ENCODE measurements at regions not wholly inside any gene's neighbourhood (a gene's known extent, or its start where the extent isn't known, plus 50 kb on each side); places are given as distances from the start of the nearest gene placed in this dataset.

DNA sequence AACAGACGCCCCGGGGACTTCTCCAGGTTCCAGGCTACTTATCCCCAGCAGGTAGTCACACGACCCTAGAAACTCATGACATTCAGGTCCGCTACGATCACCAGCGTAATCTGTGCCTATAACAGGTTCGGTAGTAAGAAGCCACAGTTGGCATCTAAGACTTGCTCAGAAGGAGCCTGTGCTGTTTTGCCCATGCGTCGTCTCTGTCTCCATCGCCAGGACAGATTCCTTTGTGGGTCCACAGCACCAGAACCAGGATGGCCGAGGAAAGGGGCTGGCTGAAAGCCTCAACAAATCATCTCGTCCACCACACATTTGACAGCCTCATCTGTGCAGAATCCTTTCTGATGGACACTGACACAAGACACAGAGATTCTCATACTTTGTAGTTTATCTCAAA is 319.5 kb upstream of the AGA start (continued):
- TF ChIP-seq, protein P1, sequence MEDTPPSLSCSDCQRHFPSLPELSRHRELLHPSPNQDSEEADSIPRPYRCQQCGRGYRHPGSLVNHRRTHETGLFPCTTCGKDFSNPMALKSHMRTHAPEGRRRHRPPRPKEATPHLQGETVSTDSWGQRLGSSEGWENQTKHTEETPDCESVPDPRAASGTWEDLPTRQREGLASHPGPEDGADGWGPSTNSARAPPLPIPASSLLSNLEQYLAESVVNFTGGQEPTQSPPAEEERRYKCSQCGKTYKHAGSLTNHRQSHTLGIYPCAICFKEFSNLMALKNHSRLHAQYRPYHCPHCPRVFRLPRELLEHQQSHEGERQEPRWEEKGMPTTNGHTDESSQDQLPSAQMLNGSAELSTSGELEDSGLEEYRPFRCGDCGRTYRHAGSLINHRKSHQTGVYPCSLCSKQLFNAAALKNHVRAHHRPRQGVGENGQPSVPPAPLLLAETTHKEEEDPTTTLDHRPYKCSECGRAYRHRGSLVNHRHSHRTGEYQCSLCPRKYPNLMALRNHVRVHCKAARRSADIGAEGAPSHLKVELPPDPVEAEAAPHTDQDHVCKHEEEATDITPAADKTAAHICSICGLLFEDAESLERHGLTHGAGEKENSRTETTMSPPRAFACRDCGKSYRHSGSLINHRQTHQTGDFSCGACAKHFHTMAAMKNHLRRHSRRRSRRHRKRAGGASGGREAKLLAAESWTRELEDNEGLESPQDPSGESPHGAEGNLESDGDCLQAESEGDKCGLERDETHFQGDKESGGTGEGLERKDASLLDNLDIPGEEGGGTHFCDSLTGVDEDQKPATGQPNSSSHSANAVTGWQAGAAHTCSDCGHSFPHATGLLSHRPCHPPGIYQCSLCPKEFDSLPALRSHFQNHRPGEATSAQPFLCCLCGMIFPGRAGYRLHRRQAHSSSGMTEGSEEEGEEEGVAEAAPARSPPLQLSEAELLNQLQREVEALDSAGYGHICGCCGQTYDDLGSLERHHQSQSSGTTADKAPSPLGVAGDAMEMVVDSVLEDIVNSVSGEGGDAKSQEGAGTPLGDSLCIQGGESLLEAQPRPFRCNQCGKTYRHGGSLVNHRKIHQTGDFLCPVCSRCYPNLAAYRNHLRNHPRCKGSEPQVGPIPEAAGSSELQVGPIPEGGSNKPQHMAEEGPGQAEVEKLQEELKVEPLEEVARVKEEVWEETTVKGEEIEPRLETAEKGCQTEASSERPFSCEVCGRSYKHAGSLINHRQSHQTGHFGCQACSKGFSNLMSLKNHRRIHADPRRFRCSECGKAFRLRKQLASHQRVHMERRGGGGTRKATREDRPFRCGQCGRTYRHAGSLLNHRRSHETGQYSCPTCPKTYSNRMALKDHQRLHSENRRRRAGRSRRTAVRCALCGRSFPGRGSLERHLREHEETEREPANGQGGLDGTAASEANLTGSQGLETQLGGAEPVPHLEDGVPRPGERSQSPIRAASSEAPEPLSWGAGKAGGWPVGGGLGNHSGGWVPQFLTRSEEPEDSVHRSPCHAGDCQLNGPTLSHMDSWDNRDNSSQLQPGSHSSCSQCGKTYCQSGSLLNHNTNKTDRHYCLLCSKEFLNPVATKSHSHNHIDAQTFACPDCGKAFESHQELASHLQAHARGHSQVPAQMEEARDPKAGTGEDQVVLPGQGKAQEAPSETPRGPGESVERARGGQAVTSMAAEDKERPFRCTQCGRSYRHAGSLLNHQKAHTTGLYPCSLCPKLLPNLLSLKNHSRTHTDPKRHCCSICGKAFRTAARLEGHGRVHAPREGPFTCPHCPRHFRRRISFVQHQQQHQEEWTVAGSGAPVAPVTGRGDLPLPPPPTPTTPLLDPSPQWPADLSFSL (CRISPR knock-in tag; IDR thresholded peaks at IDR 0.05) = no peak
- TF ChIP-seq SP1 (IDR thresholded peaks at IDR 0.05) = no peak
- no peak for TF ChIP-seq SP1 (CRISPR knock-in tag; IDR thresholded peaks at IDR 0.05)
- TF ChIP-seq, protein P2, sequence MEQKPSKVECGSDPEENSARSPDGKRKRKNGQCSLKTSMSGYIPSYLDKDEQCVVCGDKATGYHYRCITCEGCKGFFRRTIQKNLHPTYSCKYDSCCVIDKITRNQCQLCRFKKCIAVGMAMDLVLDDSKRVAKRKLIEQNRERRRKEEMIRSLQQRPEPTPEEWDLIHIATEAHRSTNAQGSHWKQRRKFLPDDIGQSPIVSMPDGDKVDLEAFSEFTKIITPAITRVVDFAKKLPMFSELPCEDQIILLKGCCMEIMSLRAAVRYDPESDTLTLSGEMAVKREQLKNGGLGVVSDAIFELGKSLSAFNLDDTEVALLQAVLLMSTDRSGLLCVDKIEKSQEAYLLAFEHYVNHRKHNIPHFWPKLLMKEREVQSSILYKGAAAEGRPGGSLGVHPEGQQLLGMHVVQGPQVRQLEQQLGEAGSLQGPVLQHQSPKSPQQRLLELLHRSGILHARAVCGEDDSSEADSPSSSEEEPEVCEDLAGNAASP (CRISPR knock-in tag; IDR thresholded peaks at IDR 0.05; ENCODE audit: borderline replicate concordance) = no peak
- TF ChIP-seq, protein P3, sequence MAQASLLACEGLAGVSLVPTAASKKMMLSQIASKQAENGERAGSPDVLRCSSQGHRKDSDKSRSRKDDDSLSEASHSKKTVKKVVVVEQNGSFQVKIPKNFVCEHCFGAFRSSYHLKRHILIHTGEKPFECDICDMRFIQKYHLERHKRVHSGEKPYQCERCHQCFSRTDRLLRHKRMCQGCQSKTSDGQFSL (CRISPR knock-in tag; IDR thresholded peaks at IDR 0.05) = no peak
- no peak for TF ChIP-seq RARG (CRISPR knock-in tag; IDR thresholded peaks at IDR 0.05; ENCODE audit: low read depth)
- no peak for TF ChIP-seq NFYB (CRISPR knock-in tag; IDR thresholded peaks at IDR 0.05)

Measured in HepG2 (cell line).